Loucy (cell line): ENCODE measurements at regions not wholly inside any gene's neighbourhood (a gene's known extent, or its start where the extent isn't known, plus 50 kb on each side); places are given as distances from the start of the nearest gene placed in this dataset.

Experiments
- H2AFZ ChIP-seq: fragments of 200-600 bp; sonication (generic); 2 replicates; pipeline ENCODE4 v1.6.0; 2016; ENCODE audit warnings: antibody characterized with exemption, mild to moderate bottlenecking, low read length, moderate library complexity
- H3F3A ChIP-seq: fragments of 200-600 bp; 2 replicates; pipeline ENCODE4 v1.6.0; 2016; ENCODE audit warnings: antibody characterized with exemption, low read depth, mild to moderate bottlenecking
- H3K27me3 ChIP-seq: fragments of 200-600 bp; sonication (generic); 2 replicates; pipeline ENCODE4 v1.6.1; 2014; ENCODE audit warnings: low read length, mild to moderate bottlenecking; ENCODE audit not compliant: insufficient read depth, poor library complexity, severe bottlenecking
- H3K36me3 ChIP-seq: fragments of 200-600 bp; sonication (generic); 2 replicates; pipeline ENCODE4 v1.6.1; 2016; ENCODE audit warnings: low read length; ENCODE audit not compliant: insufficient read depth
- H3K4me1 ChIP-seq: fragments of 200-600 bp; sonication (generic); 2 replicates; pipeline ENCODE4 v1.5.1; 2014; ENCODE audit warnings: low read length, mild to moderate bottlenecking; ENCODE audit not compliant: insufficient read depth, poor library complexity, severe bottlenecking
- H3K4me2 ChIP-seq: fragments of 200-600 bp; sonication (generic); 2 replicates; pipeline ENCODE4 v1.6.0; 2014; ENCODE audit warnings: antibody characterized with exemption, low read length, low read depth, mild to moderate bottlenecking; ENCODE audit not compliant: poor library complexity, severe bottlenecking
- H3K4me3 ChIP-seq: fragments of 200-600 bp; sonication (generic); 2 replicates; pipeline ENCODE4 v1.5.1; 2014; ENCODE audit warnings: low read length, mild to moderate bottlenecking, mixed read lengths; ENCODE audit not compliant: poor library complexity, severe bottlenecking
- H3K79me2 ChIP-seq: fragments of 200-600 bp; sonication (generic); 2 replicates; pipeline ENCODE4 v1.6.1; 2014; ENCODE audit warnings: low read length; ENCODE audit not compliant: insufficient read depth
- H3K9ac ChIP-seq: fragments of 200-600 bp; sonication (generic); 2 replicates; pipeline ENCODE4 v1.6.0; 2014; ENCODE audit warnings: mild to moderate bottlenecking, low read depth, low read length, moderate library complexity; ENCODE audit not compliant: poor library complexity, severe bottlenecking
- H3K9me2 ChIP-seq: fragments of 200-600 bp; sonication (generic); replicated peaks from 2 replicates; pipeline ENCODE4 v1.6.1; 2016; ENCODE audit warnings: low read depth, low read length, mixed read lengths
- H3K9me3 ChIP-seq: fragments of 200-600 bp; sonication (generic); 2 replicates; pipeline ENCODE4 v1.6.1; 2014; ENCODE audit warnings: mild to moderate bottlenecking, antibody characterized with exemption, low read length, low read depth; ENCODE audit not compliant: insufficient read depth
- H4K20me1 ChIP-seq: fragments of 200-600 bp; sonication (generic); 2 replicates; pipeline ENCODE4 v1.6.0; 2014; ENCODE audit warnings: antibody characterized with exemption, low read length, mild to moderate bottlenecking; ENCODE audit not compliant: insufficient read depth, poor library complexity, severe bottlenecking
- CTCF ChIP-seq: fragments of 200-600 bp; sonication (generic); conservative IDR thresholded peaks from 2 replicates; pipeline ENCODE4 v1.5.1; 2014; ENCODE audit warnings: mild to moderate bottlenecking, antibody characterized with exemption, low read length
- EZH2phosphoT487 ChIP-seq: fragments of 200-600 bp; IDR thresholded peaks from 2 replicates; pipeline ENCODE4 v1.6.1; 2018; ENCODE audit warnings: antibody characterized with exemption, mild to moderate bottlenecking, moderate library complexity, borderline replicate concordance

- no peak overlapping the region for H3K4me2 ChIP-seq
- H4K20me1 ChIP-seq: no peaks in the 10 kb centered on the region
- no peaks in the 10 kb centered on the region for H3F3A ChIP-seq
- H3K27me3 ChIP-seq: no peaks in the 10 kb centered on the region
- no peaks in the 10 kb centered on the region for H3K79me2 ChIP-seq
- no peaks in the 10 kb centered on the region for H3K9me3 ChIP-seq
- H3K36me3 ChIP-seq: no peaks in the 10 kb centered on the region
- H3K4me1 ChIP-seq: no peaks in the 10 kb centered on the region
- H3K9ac ChIP-seq: no peak overlapping the region
- no peaks in the 10 kb centered on the region for H3K9me2 ChIP-seq
- no peak overlapping the region for H3K4me3 ChIP-seq
- no peak overlapping the region for H2AFZ ChIP-seq
- TF ChIP-seq EZH2phosphoT487 (no peak), CTCF (no peak)
Measured at GRCh38 chr2:51976623-51977022, 944.7 kb upstream of the NRXN1 start.

GRCh38 chr2:51971136-51971535 is 939.2 kb upstream of the NRXN1 start:
- Histone ChIP-seq H3K9me3 (no peaks in the 10 kb centered on the region), H2AFZ (no peak overlapping the region)

GRCh38 chr2:51969347-51969746 is 937.4 kb upstream of the NRXN1 start:
- Histone ChIP-seq H2AFZ (no peak overlapping the region), H4K20me1 (no peaks in the 10 kb centered on the region), H3F3A (no peaks in the 10 kb centered on the region), H3K4me2 (no peak overlapping the region), H3K9ac (no peak overlapping the region), H3K9me2 (no peaks in the 10 kb centered on the region), H3K4me1 (no peaks in the 10 kb centered on the region), H3K9me3 (no peaks in the 10 kb centered on the region), H3K36me3 (no peaks in the 10 kb centered on the region), H3K79me2 (no peaks in the 10 kb centered on the region), H3K27me3 (no peaks in the 10 kb centered on the region), H3K4me3 (no peak overlapping the region)
- no peak for TF ChIP-seq CTCF
- TF ChIP-seq EZH2phosphoT487: no peak

More at GRCh38 chr2:51971136-51971535, 939.2 kb upstream of the NRXN1 start:
- Histone ChIP-seq H3F3A (no peaks in the 10 kb centered on the region), H3K79me2 (no peaks in the 10 kb centered on the region), H3K27me3 (no peaks in the 10 kb centered on the region), H3K9ac (no peak overlapping the region), H3K4me3 (no peak overlapping the region), H3K4me1 (no peaks in the 10 kb centered on the region), H4K20me1 (no peaks in the 10 kb centered on the region), H3K4me2 (no peak overlapping the region), H3K9me2 (no peaks in the 10 kb centered on the region), H3K36me3 (no peaks in the 10 kb centered on the region)
- TF ChIP-seq EZH2phosphoT487 (no peak), CTCF (no peak)
